HG03520 (cell line): ENCODE measurements at regions not wholly inside any gene's neighbourhood (a gene's known extent, or its start where the extent isn't known, plus 50 kb on each side); places are given as distances from the start of the nearest gene placed in this dataset.
"Not testable (repeated sequence)": the region's sequence is repeated elsewhere in the genome, so short reads cannot be mapped to it uniquely, and the experiment has no call there.

Source experiments
- ATAC-seq: cut with Tn5 transposase; IDR thresholded peaks from one replicate; pipeline ENCODE4 v1.9.1; 2021; ENCODE audit warnings: mild to moderate bottlenecking, moderate library complexity; ENCODE audit not compliant: unreplicated experiment

DNA sequence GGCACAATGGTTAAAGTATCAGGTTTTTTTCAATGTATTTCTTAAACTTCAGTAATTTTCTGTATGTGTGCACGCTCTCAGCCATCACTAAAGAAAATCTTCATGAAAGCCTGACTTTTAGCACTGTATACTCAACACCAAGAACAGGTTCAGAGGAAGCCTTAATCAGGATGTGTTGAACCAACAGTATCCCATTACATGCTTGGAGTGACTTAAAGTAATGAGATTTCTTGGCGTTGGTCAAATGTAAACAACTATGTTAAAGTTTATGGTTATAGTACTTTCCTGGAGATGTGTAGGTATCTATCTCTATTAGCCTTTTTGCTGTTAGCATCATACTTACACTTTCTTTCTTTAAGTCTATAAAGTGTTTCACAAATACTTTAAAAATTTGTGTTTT, 335.0 kb downstream of the CCER1 start:
- no peak for ATAC-seq

DNA sequence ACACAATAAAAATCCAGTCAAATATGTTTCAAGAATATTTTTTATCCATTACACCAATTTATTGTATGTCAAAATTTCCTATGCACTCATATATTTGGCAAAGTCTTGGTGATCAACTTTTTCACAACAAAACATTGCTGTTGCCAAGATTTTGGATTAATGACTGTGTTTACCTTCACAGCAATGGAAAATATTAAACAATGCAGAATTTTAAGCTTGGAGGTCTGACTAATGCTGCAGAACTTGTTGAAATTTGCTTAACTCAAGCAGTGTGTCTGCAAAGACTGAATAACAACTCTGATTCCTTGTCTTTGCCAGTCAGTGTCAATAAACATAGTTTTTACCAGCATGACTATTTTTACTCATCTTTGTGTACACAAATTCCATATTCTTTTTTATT, 336.4 kb downstream of the CCER1 start:
- ATAC-seq: no peak

- ATAC-seq: no peak
These were observed 343.1 kb downstream of the CCER1 start for GRCh38 chr12:90611891-90612290.

DNA sequence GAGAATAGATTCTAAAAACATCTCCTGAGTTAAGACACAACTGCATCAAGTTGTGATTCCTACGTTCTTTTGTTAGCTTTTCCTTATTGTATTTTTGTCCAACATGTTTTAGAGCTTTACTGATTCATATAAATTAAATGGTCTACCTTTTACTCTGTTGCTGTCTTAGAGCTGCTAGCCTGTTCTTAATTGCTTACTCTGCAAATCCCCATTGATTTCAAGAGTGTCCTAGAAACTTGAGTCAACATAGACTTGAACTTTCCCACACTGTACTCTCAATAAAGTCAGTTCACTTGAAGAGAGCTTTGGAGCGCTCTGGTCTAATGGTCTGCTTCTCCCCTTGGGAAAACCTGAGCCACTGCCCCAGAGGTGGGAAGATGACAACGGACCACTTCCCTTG, 343.9 kb downstream of the CCER1 start:
- ATAC-seq: no peak

DNA sequence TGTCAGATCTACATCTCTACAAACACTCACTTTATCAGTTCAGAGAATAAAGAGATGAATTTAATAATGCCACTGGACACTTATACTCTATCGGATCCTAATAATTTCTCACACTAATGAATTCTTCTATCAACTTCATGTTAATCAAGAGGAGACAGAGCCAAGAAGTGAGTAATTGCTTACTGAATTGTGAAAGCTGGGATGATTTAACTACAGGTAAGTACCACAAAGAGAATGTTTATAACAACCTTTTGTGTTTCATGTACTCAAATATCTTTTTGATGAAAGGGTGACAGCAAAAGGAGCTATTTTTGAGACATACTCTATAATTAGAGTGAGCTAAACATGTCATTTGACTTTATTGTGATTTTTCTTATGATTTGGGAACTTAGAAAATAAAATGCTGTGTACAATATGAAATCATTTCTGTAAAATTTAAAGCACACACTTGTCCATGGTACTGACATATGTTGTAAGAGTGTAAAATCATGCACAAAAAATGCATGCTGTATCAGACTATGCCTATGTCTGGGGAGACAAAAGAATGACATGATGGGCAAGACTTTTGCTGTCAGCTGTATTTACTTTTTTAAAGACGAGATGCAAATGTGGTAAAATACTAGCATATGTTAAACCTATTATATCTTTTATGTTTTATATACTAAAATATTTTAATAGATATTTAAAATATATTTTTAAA, 361.2 kb downstream of the CCER1 start:
- no peak for ATAC-seq

- no peak for ATAC-seq
These were observed 365.0 kb downstream of the CCER1 start for GRCh38 chr12:90589956-90590355.

DNA sequence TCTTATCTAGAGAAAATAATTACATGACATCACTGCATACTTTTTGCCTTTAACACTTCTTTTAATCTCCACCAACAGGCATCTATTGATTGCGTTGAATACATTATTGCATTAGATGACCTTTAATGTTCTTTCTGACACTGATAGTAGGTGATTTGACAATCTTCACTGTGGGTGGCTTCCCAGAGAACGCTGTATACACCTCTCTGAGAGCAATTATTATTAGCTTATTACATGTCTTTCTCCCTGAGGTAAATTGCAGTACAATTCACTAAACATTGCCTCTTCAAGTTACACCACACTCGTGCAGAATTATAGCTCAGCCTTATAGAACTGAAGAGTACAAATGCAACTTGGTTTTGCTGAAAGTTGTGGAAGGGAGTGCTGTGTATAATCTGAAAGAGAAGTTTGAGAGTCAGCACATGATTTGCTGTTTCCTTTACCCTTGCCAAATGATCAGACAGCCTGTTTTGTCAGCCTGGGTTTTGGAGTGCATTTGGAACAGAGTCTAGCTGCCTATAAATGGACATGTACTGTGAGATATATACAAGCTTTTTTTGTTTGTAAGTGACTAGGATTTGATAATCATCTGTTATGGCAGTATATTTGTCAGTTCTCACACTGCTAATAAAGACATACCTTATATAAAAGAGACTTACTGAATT, 369.2 kb downstream of the CCER1 start:
- ATAC-seq: no peak

DNA sequence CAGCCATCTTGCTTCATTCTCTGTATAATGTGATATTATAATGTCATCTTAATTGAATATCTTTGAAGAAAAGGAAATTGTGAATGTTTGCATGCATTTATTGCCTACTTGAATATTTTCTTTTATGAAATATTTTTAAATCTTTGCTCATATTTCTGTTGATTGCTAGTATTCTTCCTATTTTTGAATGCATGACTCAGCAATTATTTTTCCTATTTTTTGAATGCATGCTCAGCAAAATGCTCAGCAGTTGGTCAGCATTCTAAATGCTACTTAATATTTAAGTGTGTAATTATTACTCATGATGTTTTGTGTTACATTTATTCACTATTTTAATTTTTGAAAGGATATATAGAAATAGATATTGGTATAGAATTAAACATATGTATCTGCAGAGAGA, 378.3 kb downstream of the CCER1 start:
- ATAC-seq: no peak

DNA sequence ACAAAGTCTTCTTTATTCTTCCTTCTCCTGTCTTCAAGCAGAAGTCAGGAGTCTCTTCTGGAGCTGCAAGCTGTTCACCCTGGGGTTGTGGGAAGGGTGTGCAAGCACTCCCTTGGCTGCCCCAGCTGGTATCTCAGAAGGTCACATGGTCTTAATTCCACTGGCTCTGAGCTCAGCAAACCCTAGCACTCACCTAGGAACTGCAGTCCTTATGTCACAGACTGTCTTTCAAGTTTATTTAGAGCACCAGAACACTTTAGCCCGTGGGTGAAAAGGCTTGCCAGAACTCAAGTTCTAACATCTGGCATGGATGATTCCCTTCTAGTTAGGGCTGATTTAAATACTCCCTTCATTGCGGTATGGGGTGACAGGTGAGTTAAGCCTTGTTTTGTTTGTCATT, 379.0 kb downstream of the CCER1 start:
- no peak for ATAC-seq

DNA sequence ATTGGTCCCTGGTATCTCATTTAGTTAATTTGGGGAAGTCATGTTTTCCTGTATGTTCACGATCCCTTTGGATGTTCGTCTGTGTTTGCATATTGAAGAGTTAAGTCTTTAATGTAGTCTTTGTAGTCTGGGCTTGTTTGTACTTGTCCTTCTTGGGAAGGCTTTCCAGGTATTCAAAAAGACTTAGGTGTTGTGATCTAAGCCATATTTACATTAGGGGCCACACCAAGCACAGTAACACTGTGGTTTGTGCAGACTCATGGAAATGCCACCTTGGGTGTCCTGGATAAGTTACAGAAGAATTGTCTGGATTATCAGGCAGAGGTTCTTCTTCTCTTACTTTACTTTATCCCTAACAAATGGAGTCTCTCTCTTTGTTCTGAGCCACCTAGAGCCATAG, 380.3 kb downstream of the CCER1 start:
- no peak for ATAC-seq

DNA sequence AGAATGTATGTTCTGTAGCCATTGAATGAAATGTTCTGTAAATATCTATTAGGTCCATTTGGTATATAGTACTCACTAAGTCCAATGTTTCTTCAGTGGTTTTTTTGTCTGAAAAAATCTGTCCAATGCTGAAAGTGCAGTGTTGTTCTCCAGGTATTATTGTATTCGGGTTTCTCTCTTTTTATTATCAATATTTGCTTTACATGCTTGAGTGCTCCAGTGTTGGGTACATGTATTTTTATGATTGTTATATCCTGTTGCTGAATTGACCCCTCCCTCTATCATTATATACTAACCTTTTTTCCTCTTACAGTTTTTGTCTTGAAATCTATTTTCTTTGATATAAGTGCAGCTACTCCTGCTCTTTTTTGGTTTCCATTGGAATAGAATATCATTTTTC, 382.2 kb downstream of the CCER1 start:
- ATAC-seq: no peak

DNA sequence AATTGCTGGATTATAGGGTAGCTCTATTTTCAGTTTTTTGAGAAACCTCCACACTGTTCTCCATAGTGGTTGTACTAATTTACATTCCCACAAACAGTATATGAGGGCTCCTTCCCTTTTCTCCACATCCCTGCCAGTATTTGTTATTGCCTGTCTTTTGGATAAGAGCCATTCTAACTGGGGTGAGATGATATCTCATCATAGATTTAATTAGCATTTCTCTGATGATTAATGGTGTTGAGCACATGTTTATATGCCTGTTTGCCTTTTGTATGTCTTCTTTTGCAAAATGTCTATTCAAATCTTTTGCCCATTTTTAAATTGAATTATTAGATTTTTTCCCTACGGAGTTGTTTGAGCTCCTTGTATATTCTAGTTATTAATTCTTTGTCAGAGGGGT, 385.3 kb downstream of the CCER1 start:
- ATAC-seq: no peak

GRCh38 chr12:90562671-90563070, 392.3 kb downstream of the CCER1 start:
- no peak for ATAC-seq

DNA sequence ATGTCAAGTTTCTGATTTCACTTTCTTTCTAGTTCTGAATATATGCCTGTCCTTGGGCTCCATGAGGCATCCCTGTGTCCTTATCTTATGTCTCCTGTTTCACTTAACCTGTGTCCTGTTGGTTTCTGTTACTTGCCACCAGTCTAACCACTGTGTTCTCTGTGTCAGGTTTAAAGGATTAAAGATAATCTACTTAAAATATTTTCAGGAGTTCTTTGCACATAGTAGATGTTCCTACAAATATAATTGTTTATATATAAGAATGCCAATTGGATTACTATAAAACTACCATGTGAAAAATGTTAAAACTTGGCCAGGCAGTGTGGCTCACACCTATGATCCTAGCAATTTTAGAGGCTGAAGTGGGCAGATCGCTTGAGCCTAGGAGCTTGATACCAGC, 406.4 kb downstream of the CCER1 start:
- ATAC-seq: no peak

- no peak for ATAC-seq
These were observed 408.5 kb downstream of the CCER1 start for GRCh38 chr12:90546511-90546910.

DNA sequence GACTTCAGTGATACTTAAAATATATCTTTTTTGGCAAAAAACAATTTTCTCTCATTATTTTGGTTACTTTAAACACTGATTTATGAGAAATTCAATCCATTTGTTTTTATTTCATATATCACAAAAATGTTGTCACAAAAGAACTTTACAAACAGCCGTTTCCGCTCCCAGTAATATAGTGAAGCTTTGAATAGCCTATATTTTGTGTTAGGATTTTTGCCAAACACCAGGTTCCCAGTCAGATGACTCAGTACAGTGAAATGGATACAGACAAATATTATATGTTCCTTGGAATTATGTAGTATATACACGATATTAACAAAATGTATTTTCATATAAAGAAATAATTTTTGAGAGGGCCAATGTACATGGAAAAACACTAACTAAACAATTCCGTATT, 411.1 kb downstream of the CCER1 start:
- ATAC-seq: no peak

DNA sequence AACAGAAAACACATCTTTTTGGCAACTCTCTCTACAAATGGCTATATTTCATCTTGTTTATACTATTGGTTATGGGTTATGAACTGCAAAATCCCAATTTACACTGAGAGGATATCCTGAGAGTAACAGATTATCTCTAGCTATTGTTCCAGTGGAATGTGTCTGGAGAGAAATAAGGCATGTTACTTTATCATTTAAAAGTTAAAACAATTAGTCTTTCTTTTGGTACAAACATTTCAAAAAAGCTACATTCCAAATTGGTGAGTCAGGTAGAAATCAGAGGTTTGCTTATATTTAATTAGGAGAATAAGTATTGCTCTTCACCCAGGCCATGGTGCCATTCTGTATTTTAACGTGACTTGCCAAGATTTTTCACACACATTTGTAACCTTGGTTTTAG, 411.6 kb downstream of the CCER1 start:
- ATAC-seq: no peak

DNA sequence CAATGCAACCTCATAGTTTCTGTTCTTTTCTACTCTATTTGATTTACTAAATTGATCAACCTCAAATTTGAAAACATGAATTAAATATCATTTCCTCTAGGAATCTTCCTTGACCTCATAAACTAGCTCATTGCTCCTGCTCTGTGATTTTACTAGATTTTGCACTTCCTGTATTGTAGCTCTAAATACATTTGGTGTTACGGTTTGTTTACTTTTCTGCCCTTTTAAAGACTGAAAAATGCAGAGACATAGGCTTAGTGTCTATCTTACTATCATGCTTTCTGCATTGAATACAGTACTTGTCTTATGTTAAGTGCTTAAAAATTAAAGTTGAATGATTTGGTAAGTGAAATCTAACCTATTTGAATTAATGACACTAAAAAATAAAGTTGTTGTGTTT, 412.1 kb downstream of the CCER1 start:
- not testable (repeated sequence) for ATAC-seq

DNA sequence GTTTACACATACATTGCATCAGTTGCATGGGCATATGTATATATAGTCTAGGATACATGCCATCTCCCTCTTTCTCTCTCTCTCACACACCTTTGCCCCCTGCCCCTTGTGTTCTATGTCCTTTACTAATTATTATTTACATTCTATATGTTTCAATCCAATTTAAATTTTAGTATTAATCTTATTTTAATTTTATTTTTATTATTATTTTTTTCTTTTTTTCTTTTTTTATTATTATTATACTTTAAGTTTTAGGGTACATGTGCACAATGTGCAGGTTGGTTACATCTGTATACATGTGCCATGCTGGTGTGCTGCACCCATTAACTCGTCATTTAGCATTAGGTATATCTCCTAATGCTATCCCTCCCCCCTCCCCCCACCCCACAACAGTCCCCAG, 421.1 kb downstream of the CCER1 start:
- ATAC-seq: not testable (repeated sequence)

GRCh38 chr12:90520002-90520734, 434.8 kb downstream of the CCER1 start:
- ATAC-seq: no peak

DNA sequence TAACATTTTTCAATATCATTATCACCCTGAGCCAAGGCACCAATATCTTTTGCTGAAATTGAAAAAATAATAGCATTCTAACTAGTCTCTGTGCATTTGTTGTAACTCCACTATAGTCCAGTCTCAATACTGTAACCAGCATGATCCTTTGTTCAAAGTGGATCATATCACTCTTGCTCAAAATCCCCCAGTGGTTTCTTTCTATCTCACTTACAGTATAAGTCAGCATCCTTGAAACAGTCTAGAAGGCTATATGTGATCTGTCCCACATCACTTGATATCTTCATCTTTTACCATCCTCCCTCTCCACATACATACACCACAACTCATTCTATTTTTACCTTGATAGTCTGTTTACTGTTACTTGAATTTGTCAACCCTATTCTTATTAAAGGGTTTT, 435.7 kb downstream of the CCER1 start:
- no peak for ATAC-seq
